ENCODE measurements at regions not wholly inside any gene's neighbourhood (a gene's known extent, or its start where the extent isn't known, plus 50 kb on each side); places are given as distances from the start of the nearest gene placed in this dataset.

- no peak for TF ChIP-seq CTCF (IDR thresholded peaks at IDR 0.05)
- no peak for TF ChIP-seq POLR2A (IDR thresholded peaks at IDR 0.05)
These were observed 1498.8 kb downstream of the MAT2B start for GRCh38 chr5:165004175-165004574.
